Esophagus muscularis mucosa (tissue), 3 donors: ENCODE measurements at regions not wholly inside any gene's neighbourhood (a gene's known extent, or its start where the extent isn't known, plus 50 kb on each side); places are given as distances from the start of the nearest gene placed in this dataset.

Experiments used
- CTCF ChIP-seq, 3 experiments: fragments of 200-600 bp in 2 of 3; fragments of 450-650 bp in 1 of 3; sonication (generic) in 2 of 3; IDR thresholded peaks; one replicate each; pipeline ENCODE4 v1.5.1; 2017 to 2019; ENCODE audit warnings: antibody characterized with exemption in 3 of 3, mild to moderate bottlenecking in 2 of 3, moderate library complexity in 1 of 3
- EP300 ChIP-seq: sonication (generic); formaldehyde crosslinking; IDR thresholded peaks from one replicate; pipeline ENCODE4 v1.6.1; 2017; ENCODE audit warnings: antibody characterized with exemption

GRCh38 chr4:154998284-154998683 is 210.2 kb upstream of the NPY2R start:
- TF ChIP-seq CTCF (IDR thresholded peaks at IDR 0.05) (no peak), EP300 (no peak)
